Ramos (cell line): ENCODE measurements at regions not wholly inside any gene's neighbourhood (a gene's known extent, or its start where the extent isn't known, plus 50 kb on each side); places are given as distances from the start of the nearest gene placed in this dataset.

Source experiments
- in situ Hi-C: fragments of 300-500 bp; cut with MboI; formaldehyde crosslinking; loops from one replicate; pipeline ENCODE4 v1.14.3; 2022; ENCODE audit warnings: low sequenced_read_pairs; ENCODE audit not compliant: unreplicated experiment

DNA sequence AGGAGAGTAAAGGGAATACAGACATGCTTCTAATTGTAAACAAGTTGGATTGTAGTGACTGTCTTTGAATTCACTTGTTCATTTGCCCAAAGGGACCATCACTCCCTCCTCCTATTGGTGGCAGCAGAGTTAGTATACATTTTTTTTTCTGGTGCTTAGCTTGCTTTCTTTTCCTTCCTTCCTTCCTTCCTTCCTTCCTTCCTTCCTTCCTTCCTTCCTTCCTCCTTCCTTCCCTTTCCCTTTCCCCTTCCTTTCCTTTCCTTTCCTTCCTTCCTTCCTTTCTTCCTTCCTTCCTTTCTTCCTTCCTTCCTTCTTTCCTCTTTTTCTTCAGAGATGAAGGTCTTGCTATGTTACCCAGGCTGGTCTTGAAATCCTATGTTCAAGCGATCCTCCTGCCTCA lies 94.8 kb upstream of the ATP6AP2 start:
- in situ Hi-C loops: no loop called here

GRCh38 chrX:40485102-40485826 lies 95.5 kb upstream of the ATP6AP2 start:
- in situ Hi-C loops: no loop called here

GRCh38 chrX:40484408-40485091 lies 96.2 kb upstream of the ATP6AP2 start:
- in situ Hi-C loops: no loop called here

GRCh38 chrX:40483502-40483901 lies 97.3 kb upstream of the ATP6AP2 start:
- in situ Hi-C loops: no loop called here

DNA sequence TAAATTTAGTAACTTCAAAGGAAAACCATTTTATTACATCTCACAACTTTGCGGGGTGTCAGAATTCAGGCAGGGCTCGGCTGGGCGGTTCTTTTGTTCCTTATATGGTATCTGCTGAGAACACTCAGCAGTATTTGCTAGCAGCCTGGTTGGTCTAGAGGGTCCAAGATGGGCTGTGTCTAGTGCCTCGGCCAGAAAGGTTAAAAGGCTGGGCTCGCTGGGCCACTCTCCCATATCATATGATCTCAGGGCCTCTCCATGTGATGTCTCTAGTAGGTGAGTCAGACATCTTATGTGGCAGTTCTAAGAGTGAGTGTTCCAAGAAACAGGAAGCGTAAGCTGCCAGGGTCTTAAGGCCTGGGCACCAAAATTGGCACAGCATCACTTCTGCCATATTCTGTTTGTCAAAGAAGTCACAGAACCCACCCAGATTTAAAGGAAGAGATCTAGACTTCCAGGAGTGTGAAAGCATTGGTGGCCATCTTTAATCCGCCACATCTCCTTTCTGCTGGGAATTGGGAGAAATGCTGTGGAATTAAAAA lies 100.9 kb upstream of the ATP6AP2 start:
- in situ Hi-C loops: no loop called here

GRCh38 chrX:40478474-40479065 lies 102.2 kb upstream of the ATP6AP2 start:
- in situ Hi-C loops: no loop called here

DNA sequence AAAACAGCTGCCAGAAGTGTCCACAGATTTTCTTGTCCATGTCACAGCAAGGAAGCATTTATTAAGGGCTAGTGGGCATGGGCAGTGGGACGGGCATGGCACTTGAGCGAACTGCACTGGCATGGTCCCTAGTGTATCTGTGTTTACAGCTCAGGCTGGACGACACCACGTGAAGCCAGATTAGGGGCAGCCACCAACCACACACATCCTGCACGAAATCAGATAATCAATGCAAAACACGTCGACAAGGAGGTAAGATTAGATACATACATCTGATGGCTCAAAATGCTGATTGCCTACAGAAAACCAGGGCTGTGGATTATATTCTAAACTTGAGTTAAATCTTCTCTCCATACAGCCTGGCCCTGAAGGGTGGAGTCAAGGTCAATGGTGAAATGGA lies 103.8 kb upstream of the ATP6AP2 start:
- in situ Hi-C loops: no loop called here

- in situ Hi-C loops: no loop called here
These were observed 106.1 kb upstream of the ATP6AP2 start for GRCh38 chrX:40474645-40475044.

- in situ Hi-C loops: no loop called here
These were observed 106.6 kb upstream of the ATP6AP2 start for GRCh38 chrX:40474205-40474626.

DNA sequence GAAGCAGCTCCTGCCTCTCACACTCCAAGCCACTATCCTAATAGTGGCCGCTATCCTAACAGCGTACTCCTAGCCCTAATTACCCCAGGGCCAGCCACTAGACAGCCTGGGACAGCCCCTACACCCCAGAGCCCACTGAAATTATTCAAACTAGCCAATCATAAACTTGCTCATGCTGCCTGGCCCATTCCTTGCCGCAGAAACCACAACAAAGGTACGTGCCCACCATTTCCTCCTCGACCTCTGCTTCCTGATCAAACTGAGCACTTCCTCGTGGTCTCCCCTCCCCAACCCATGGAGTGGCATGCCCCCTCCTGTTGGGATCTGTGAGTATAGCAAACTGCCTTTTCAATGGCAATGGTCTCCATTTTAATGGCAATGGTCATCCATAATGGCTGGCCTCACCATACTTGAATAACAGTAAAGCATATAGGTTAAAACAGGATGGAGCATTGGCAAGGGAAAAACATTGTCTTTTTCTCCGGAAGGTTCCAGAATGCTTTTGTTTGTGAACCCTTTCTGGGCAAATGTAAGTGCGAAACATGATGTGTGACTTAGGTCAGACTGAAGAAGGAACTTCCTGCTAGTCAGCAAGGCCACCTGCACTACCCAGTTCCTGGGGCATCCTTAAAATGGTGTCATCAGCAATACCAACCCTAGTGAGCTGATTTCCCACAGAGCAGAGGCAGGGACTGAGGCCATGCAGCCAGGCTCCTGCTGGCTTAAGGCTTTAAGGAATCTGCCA lies 107.1 kb upstream of the ATP6AP2 start:
- in situ Hi-C loops: no loop called here

DNA sequence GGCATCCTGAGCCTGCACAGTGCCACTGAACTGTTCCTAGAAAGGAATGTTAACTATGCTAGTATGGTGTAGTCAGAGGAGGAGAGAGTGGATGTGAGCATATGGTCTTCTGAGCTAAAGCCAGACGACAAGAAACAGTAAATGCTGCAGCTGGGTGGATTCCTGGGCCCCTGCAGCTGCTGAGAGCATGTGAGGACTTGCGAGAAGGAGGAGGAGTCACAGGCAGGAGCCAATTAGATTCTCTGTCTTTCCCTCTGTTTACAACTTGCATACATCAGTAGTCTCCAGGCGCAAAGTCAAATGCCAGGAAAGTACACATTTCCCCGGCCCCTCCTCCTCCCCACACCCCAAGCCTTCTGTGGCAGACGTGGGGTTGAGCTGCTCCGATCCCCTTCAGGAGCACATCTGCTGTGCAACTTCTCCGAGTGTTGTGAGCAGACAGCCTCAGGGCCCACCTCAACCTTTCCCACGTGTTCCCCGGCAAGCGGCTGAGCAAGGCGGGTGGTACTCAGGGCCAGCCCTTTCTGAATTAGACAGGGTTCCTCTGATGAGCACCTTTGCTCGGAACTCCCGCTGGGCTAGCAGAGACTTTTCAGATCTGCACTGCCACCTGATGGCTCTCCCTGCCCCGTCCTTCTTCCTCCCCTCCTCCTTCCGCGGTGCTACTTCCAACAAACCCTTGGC lies 108.7 kb upstream of the ATP6AP2 start:
- in situ Hi-C loops: no loop called here

DNA sequence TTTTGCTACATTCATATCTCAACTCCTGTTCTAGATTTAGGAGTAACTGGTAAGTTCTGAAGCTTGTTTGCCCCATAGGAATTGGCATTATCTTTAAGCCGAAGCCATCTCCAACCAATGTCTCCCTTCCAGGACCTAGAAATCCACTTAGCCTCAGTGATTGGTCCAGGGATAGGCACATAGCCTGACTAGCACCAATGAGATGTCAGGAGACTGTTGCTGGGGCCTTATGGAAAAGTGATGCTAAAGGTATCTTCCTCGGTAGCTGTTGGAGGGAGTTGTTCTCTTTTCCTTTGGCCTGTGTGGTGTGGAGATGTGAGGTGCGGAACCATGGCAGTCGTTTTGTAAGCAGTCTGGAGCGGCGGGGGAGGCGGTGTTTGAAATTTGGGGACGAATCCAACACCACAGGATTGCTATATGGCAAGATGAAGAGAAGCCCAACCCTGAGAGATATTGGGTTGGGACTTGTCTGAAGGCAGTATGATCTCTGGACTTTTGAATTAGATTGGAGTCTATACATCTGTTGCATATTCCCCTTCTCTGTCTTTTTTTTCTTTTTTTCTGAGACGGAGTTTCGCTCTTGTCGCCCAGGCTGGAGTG lies 109.8 kb upstream of the ATP6AP2 start:
- in situ Hi-C loops: no loop called here

DNA sequence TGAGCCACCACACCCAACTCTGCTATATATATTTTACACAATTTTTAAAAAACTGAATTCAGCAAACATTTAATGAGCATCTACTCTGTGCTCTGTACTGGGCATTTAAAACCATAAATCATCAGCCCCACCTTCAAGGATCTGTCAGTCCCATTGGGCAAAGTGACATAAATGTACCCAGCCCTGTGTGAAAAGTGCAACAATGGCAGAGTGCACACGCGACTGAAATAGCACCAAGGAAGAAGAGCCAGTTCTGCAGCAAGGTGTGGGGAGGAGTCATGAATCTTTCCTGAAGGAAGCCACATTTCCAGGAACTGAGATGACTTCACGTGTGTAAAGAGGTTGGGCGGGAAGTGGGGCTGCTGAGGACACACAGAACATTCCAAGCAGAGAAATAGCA lies 111.5 kb upstream of the ATP6AP2 start:
- in situ Hi-C loops: no loop called here

GRCh38 chrX:40468033-40468846 lies 112.5 kb upstream of the ATP6AP2 start:
- in situ Hi-C loops: no loop called here

GRCh38 chrX:40467454-40467853 lies 113.3 kb upstream of the ATP6AP2 start:
- in situ Hi-C loops: no loop called here

- in situ Hi-C loops: no loop called here
These were observed 114.8 kb upstream of the ATP6AP2 start for GRCh38 chrX:40465735-40466551.

- in situ Hi-C loops: no loop called here
These were observed 118.0 kb upstream of the ATP6AP2 start for GRCh38 chrX:40462795-40463194.

DNA sequence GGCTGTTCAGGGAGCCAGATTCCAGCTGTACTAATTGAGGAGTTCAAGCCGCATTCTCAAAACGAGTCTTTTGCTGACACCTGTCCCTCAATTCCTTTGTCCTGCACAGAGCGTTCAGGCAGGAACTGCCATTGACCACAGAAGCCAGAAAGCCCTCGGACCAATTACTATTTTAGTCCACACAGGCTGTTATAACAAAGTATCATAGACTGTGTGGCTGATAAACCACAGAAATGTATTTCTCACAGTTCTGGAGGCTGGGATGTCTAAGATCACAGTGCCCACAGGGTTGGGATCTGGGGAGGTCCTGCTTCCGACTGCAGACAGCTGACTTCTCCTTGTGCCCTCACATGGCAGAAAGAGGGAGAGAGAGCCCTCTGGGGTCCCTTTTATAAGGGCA lies 119.8 kb upstream of the ATP6AP2 start:
- in situ Hi-C loops: no loop called here
